ENCODE measurements at regions not wholly inside any gene's neighbourhood (a gene's known extent, or its start where the extent isn't known, plus 50 kb on each side); places are given as distances from the start of the nearest gene placed in this dataset.

- no peak for DNase-seq
- no peaks in the 10 kb centered on the region for H3K27me3 ChIP-seq (ENCODE audit: control insufficient read depth, insufficient read depth, low read length)
- no peaks in the 10 kb centered on the region for H3K4me1 ChIP-seq (ENCODE audit: control insufficient read depth, insufficient read depth, low read length)
- H3K9me3 ChIP-seq (replicated peaks; ENCODE audit: control insufficient read depth, low read depth, low read length) = peaks cover 6% of the 10 kb centered on the region
- H3K36me3 ChIP-seq (ENCODE audit: control insufficient read depth, insufficient read depth, low read length) = no peaks in the 10 kb centered on the region
- WGBS (ENCODE audit: insufficient coverage) = no CpG with 5 or more reads among the region's 2 CpGs
- H3K4me3 ChIP-seq (ENCODE audit: low read length) = no peak overlapping the region
- no peak overlapping the region for H3K27ac ChIP-seq (ENCODE audit: low read length)
These were observed 1168.8 kb upstream of the AGA start for GRCh38 chr4:178611062-178611461.

- Histone ChIP-seq H3K4me3 (ENCODE audit: low read length) (no peak overlapping the region), H3K27me3 (ENCODE audit: control insufficient read depth, insufficient read depth, low read length) (no peaks in the 10 kb centered on the region), H3K4me1 (ENCODE audit: control insufficient read depth, insufficient read depth, low read length) (no peaks in the 10 kb centered on the region), H3K27ac (ENCODE audit: low read length) (no peak overlapping the region), H3K36me3 (ENCODE audit: control insufficient read depth, insufficient read depth, low read length) (no peaks in the 10 kb centered on the region), H3K9me3 (replicated peaks; ENCODE audit: control insufficient read depth, low read depth, low read length) (peaks cover 6% of the 10 kb centered on the region)
- no CpG with 5 or more reads among the region's 4 CpGs for WGBS (ENCODE audit: insufficient coverage)
- DNase-seq = no peak
These were observed 1170.5 kb upstream of the AGA start for GRCh38 chr4:178612733-178613132.

GRCh38 chr4:178632415-178632814 lies 1190.2 kb upstream of the AGA start:
- no peak for DNase-seq
- Histone ChIP-seq H3K4me3 (ENCODE audit: low read length) (no peak overlapping the region), H3K27ac (ENCODE audit: low read length) (no peak overlapping the region), H3K36me3 (ENCODE audit: control insufficient read depth, insufficient read depth, low read length) (no peaks in the 10 kb centered on the region), H3K27me3 (ENCODE audit: control insufficient read depth, insufficient read depth, low read length) (no peaks in the 10 kb centered on the region), H3K9me3 (replicated peaks; ENCODE audit: control insufficient read depth, low read depth, low read length) (no peaks in the 10 kb centered on the region), H3K4me1 (ENCODE audit: control insufficient read depth, insufficient read depth, low read length) (no peaks in the 10 kb centered on the region)
- no CpG with 5 or more reads among the region's 1 CpG for WGBS (ENCODE audit: insufficient coverage)

- no peak overlapping the region for H3K4me3 ChIP-seq (ENCODE audit: low read length)
- DNase-seq = no peak
- no peak overlapping the region for H3K27ac ChIP-seq (ENCODE audit: low read length)
- no peaks in the 10 kb centered on the region for H3K9me3 ChIP-seq (replicated peaks; ENCODE audit: control insufficient read depth, low read depth, low read length)
- no peaks in the 10 kb centered on the region for H3K27me3 ChIP-seq (ENCODE audit: control insufficient read depth, insufficient read depth, low read length)
- no peaks in the 10 kb centered on the region for H3K4me1 ChIP-seq (ENCODE audit: control insufficient read depth, insufficient read depth, low read length)
- no CpG with 5 or more reads among the region's 1 CpG for WGBS (ENCODE audit: insufficient coverage)
- no peaks in the 10 kb centered on the region for H3K36me3 ChIP-seq (ENCODE audit: control insufficient read depth, insufficient read depth, low read length)
These were observed 1191.0 kb upstream of the AGA start for GRCh38 chr4:178633263-178633662.

- no peaks in the 10 kb centered on the region for H3K27me3 ChIP-seq (ENCODE audit: control insufficient read depth, insufficient read depth, low read length)
- no peaks in the 10 kb centered on the region for H3K4me1 ChIP-seq (ENCODE audit: control insufficient read depth, insufficient read depth, low read length)
- DNase-seq = no peak
- H3K9me3 ChIP-seq (replicated peaks; ENCODE audit: control insufficient read depth, low read depth, low read length) = peaks cover 1% of the 10 kb centered on the region
- H3K36me3 ChIP-seq (ENCODE audit: control insufficient read depth, insufficient read depth, low read length) = no peaks in the 10 kb centered on the region
- no peak overlapping the region for H3K27ac ChIP-seq (ENCODE audit: low read length)
- no peak overlapping the region for H3K4me3 ChIP-seq (ENCODE audit: low read length)
- no CpG with 5 or more reads among the region's 1 CpG for WGBS (ENCODE audit: insufficient coverage)
These were observed 1222.4 kb upstream of the AGA start for GRCh38 chr4:178664621-178665020.

- Histone ChIP-seq H3K27ac (ENCODE audit: low read length) (no peak overlapping the region), H3K27me3 (ENCODE audit: control insufficient read depth, insufficient read depth, low read length) (no peaks in the 10 kb centered on the region), H3K36me3 (ENCODE audit: control insufficient read depth, insufficient read depth, low read length) (no peaks in the 10 kb centered on the region), H3K4me3 (ENCODE audit: low read length) (no peak overlapping the region), H3K4me1 (ENCODE audit: control insufficient read depth, insufficient read depth, low read length) (no peaks in the 10 kb centered on the region), H3K9me3 (replicated peaks; ENCODE audit: control insufficient read depth, low read depth, low read length) (peaks cover 3% of the 10 kb centered on the region)
- no peak for DNase-seq
- WGBS (ENCODE audit: insufficient coverage) = no CpG with 5 or more reads among the region's 5 CpGs
These were observed 1223.7 kb upstream of the AGA start for GRCh38 chr4:178665916-178666315.

- Histone ChIP-seq H3K27ac (ENCODE audit: low read length) (no peak overlapping the region), H3K9me3 (replicated peaks; ENCODE audit: control insufficient read depth, low read depth, low read length) (peaks cover 3% of the 10 kb centered on the region), H3K4me3 (ENCODE audit: low read length) (no peak overlapping the region), H3K4me1 (ENCODE audit: control insufficient read depth, insufficient read depth, low read length) (no peaks in the 10 kb centered on the region), H3K36me3 (ENCODE audit: control insufficient read depth, insufficient read depth, low read length) (no peaks in the 10 kb centered on the region), H3K27me3 (ENCODE audit: control insufficient read depth, insufficient read depth, low read length) (no peaks in the 10 kb centered on the region)
- WGBS (ENCODE audit: insufficient coverage) = no CpG with 5 or more reads among the region's 4 CpGs
- no peak for DNase-seq
These were observed 1229.5 kb upstream of the AGA start for GRCh38 chr4:178671766-178672165.

GRCh38 chr4:178672512-178672911 lies 1230.3 kb upstream of the AGA start:
- no peak for DNase-seq
- WGBS (ENCODE audit: insufficient coverage) = no CpG with 5 or more reads among the region's 1 CpG
- no peak overlapping the region for H3K4me3 ChIP-seq (ENCODE audit: low read length)
- H3K27ac ChIP-seq (ENCODE audit: low read length) = no peak overlapping the region
- H3K4me1 ChIP-seq (ENCODE audit: control insufficient read depth, insufficient read depth, low read length) = no peaks in the 10 kb centered on the region
- H3K9me3 ChIP-seq (replicated peaks; ENCODE audit: control insufficient read depth, low read depth, low read length) = peaks cover 3% of the 10 kb centered on the region
- no peaks in the 10 kb centered on the region for H3K36me3 ChIP-seq (ENCODE audit: control insufficient read depth, insufficient read depth, low read length)
- H3K27me3 ChIP-seq (ENCODE audit: control insufficient read depth, insufficient read depth, low read length) = no peaks in the 10 kb centered on the region

- Histone ChIP-seq H3K9me3 (replicated peaks; ENCODE audit: control insufficient read depth, low read depth, low read length) (no peaks in the 10 kb centered on the region), H3K4me1 (ENCODE audit: control insufficient read depth, insufficient read depth, low read length) (no peaks in the 10 kb centered on the region), H3K27ac (ENCODE audit: low read length) (no peak overlapping the region), H3K27me3 (ENCODE audit: control insufficient read depth, insufficient read depth, low read length) (no peaks in the 10 kb centered on the region), H3K36me3 (ENCODE audit: control insufficient read depth, insufficient read depth, low read length) (no peaks in the 10 kb centered on the region), H3K4me3 (ENCODE audit: low read length) (no peak overlapping the region)
- WGBS (ENCODE audit: insufficient coverage) = no CpG with 5 or more reads among the region's 4 CpGs
- DNase-seq = no peak
These were observed 1239.6 kb upstream of the AGA start for GRCh38 chr4:178681871-178682270.

GRCh38 chr4:178689926-178690325 lies 1247.7 kb upstream of the AGA start:
- Histone ChIP-seq H3K36me3 (ENCODE audit: control insufficient read depth, insufficient read depth, low read length) (no peaks in the 10 kb centered on the region), H3K9me3 (replicated peaks; ENCODE audit: control insufficient read depth, low read depth, low read length) (no peaks in the 10 kb centered on the region), H3K27me3 (ENCODE audit: control insufficient read depth, insufficient read depth, low read length) (no peaks in the 10 kb centered on the region), H3K4me1 (ENCODE audit: control insufficient read depth, insufficient read depth, low read length) (no peaks in the 10 kb centered on the region), H3K27ac (ENCODE audit: low read length) (no peak overlapping the region), H3K4me3 (ENCODE audit: low read length) (no peak overlapping the region)
- no peak for DNase-seq

- H3K9me3 ChIP-seq (replicated peaks; ENCODE audit: control insufficient read depth, low read depth, low read length) = no peaks in the 10 kb centered on the region
- H3K27me3 ChIP-seq (ENCODE audit: control insufficient read depth, insufficient read depth, low read length) = no peaks in the 10 kb centered on the region
- H3K4me1 ChIP-seq (ENCODE audit: control insufficient read depth, insufficient read depth, low read length) = no peaks in the 10 kb centered on the region
- no peak for DNase-seq
- H3K36me3 ChIP-seq (ENCODE audit: control insufficient read depth, insufficient read depth, low read length) = no peaks in the 10 kb centered on the region
- H3K27ac ChIP-seq (ENCODE audit: low read length) = no peak overlapping the region
- H3K4me3 ChIP-seq (ENCODE audit: low read length) = no peak overlapping the region
- WGBS (ENCODE audit: insufficient coverage) = no CpG with 5 or more reads among the region's 1 CpG
These were observed 1251.6 kb upstream of the AGA start for GRCh38 chr4:178693816-178694215.

Measured in muscle of leg (tissue), 3 donors.